Mucosa of descending colon (tissue), 3 donors: ENCODE measurements at regions not wholly inside any gene's neighbourhood (a gene's known extent, or its start where the extent isn't known, plus 50 kb on each side); places are given as distances from the start of the nearest gene placed in this dataset.

Experiments used
- ATAC-seq: fragments of 200-7000 bp; cut with Tn5 transposase; one replicate; pipeline ENCODE4 v1.9.1; 2020; ENCODE audit warnings: mild to moderate bottlenecking, moderate library complexity
- DNase-seq, 3 donors: peaks; one replicate each; pipeline ENCODE4 v3.0.0-alpha.2; 2020
- H3K36me3 ChIP-seq: fragments of 200-600 bp; one replicate; pipeline ENCODE4 v1.8.0; 2021; ENCODE audit warnings: low read depth, mild to moderate bottlenecking
- H3K4me1 ChIP-seq: fragments of 200-600 bp; one replicate; pipeline ENCODE4 v1.8.0; 2021; ENCODE audit warnings: low read depth, mild to moderate bottlenecking
- H3K4me3 ChIP-seq: fragments of 200-600 bp; one replicate; pipeline ENCODE4 v1.8.0; 2021; ENCODE audit warnings: mild to moderate bottlenecking
- H3K9me3 ChIP-seq: fragments of 200-600 bp; one replicate; pipeline ENCODE4 v1.8.0; 2021; ENCODE audit warnings: mild to moderate bottlenecking
- CTCF ChIP-seq: fragments of 200-600 bp; IDR thresholded peaks from one replicate; pipeline ENCODE4 v1.8.0; 2022; ENCODE audit warnings: antibody characterized with exemption, mild to moderate bottlenecking
- intact Hi-C, 2 donors: fragments of 100-400 bp; cut with DNase I in 1 of 2; cut with micrococcal nuclease in 1 of 2; formaldehyde crosslinking; loops; one replicate each; pipeline versions ENCODE4 v1.11.0 to v1.11.1; 2022; cut with DNase I, micrococcal nuclease
- donor health status: DM: no; HTN: no; CAD: no; lungs with moderate emphysema.
- donor health status: DM: no; HTN: no; CAD: no.
- donor health status: DM: no; HTN: yes; CAD: no.

GRCh38 chr18:54086863-54087262 lies 137.6 kb downstream of the MBD2 start:
- intact Hi-C loops, result no loop called here
- Histone ChIP-seq H3K36me3 (no peaks in the 10 kb centered on the region), H3K4me1 (no peaks in the 10 kb centered on the region), H3K4me3 (no peak overlapping the region), H3K9me3 (peaks cover 8% of the 10 kb centered on the region)
- no peak for ATAC-seq
- TF ChIP-seq CTCF, result no peak
- no peak for DNase-seq

GRCh38 chr18:54086046-54086802 lies 138.2 kb downstream of the MBD2 start:
- ATAC-seq (peak; percentile 45), DNase-seq (peak in 1 of 3 donors; percentile 6)
- Histone ChIP-seq H3K36me3 (no peaks in the 10 kb centered on the region), H3K4me3 (no peak overlapping the region), H3K4me1 (no peaks in the 10 kb centered on the region), H3K9me3 (peaks cover 8% of the 10 kb centered on the region)
- no peak for TF ChIP-seq CTCF
- intact Hi-C loops, result no loop called here

GRCh38 chr18:54080858-54081257 lies 143.6 kb downstream of the MBD2 start:
- TF ChIP-seq CTCF, result no peak
- intact Hi-C loops, result no loop called here
- Histone ChIP-seq H3K36me3 (no peaks in the 10 kb centered on the region), H3K4me1 (no peaks in the 10 kb centered on the region), H3K9me3 (peaks cover 8% of the 10 kb centered on the region), H3K4me3 (no peak overlapping the region)
- ATAC-seq (no peak), DNase-seq (no peak)

GRCh38 chr18:54076166-54076565 lies 148.3 kb downstream of the MBD2 start:
- ATAC-seq (no peak), DNase-seq (no peak)
- no peaks in the 10 kb centered on the region for H3K36me3 ChIP-seq
- no peaks in the 10 kb centered on the region for H3K4me1 ChIP-seq
- intact Hi-C loops, result no loop called here
- H3K4me3 ChIP-seq, result no peak overlapping the region
- no peak for TF ChIP-seq CTCF
- H3K9me3 ChIP-seq, result no peaks in the 10 kb centered on the region

- no peak for ATAC-seq
- Histone ChIP-seq H3K9me3 (no peaks in the 10 kb centered on the region), H3K4me3 (no peak overlapping the region), H3K4me1 (no peaks in the 10 kb centered on the region), H3K36me3 (no peaks in the 10 kb centered on the region)
- intact Hi-C loops, result no loop called here
- DNase-seq, result no peak
- TF ChIP-seq CTCF, result no peak
Measured at GRCh38 chr18:54075689-54076088, 148.8 kb downstream of the MBD2 start.
